Right lobe of liver (tissue), 6 donors: ENCODE measurements at regions not wholly inside any gene's neighbourhood (a gene's known extent, or its start where the extent isn't known, plus 50 kb on each side); places are given as distances from the start of the nearest gene placed in this dataset.
A peak's percentile ranks its signal among the peaks of the same experiment; 100 is the strongest.

Experiments used
- ATAC-seq, 4 donors: fragments of 200-7000 bp; cut with Tn5 transposase; one replicate each; pipeline ENCODE4 v1.9.1; 2020; ENCODE audit warnings: mild to moderate bottlenecking in 4 of 4, moderate library complexity in 4 of 4
- DNase-seq, 3 donors: peaks; one replicate each; pipeline ENCODE4 v3.0.0-alpha.2; 2020
- H3K27ac ChIP-seq, 3 donors: fragments of 200-600 bp; one replicate each; pipeline ENCODE4 v1.8.0; 2022
- H3K27me3 ChIP-seq, 2 donors: fragments of 200-600 bp; one replicate each; pipeline ENCODE4 v1.8.0; 2022
- H3K36me3 ChIP-seq, 4 donors: fragments of 200-600 bp; sonication (generic) in 1 of 4; one replicate each; pipeline versions ENCODE4 v1.5.1 to v1.8.0; 2017 to 2022; ENCODE audit warnings: control low read depth in 1 of 4
- H3K4me1 ChIP-seq, 4 donors: fragments of 200-600 bp; sonication (generic) in 1 of 4; one replicate each; pipeline versions ENCODE4 v1.5.1 to v1.8.0; 2017 to 2022; ENCODE audit warnings: control low read depth in 1 of 4
- H3K4me3 ChIP-seq, 3 donors: fragments of 200-600 bp; one replicate each; pipeline ENCODE4 v1.8.0; 2022
- H3K9me3 ChIP-seq, 4 donors: fragments of 200-600 bp; sonication (generic) in 1 of 4; one replicate each; pipeline versions ENCODE4 v1.5.1 to v1.8.0; 2017 to 2022; ENCODE audit warnings: control low read depth in 1 of 4
- CTCF ChIP-seq, 4 donors: fragments of 200-600 bp in 3 of 4; fragments of 450-650 bp in 1 of 4; IDR thresholded peaks; one replicate each; pipeline versions ENCODE4 v1.5.1 to v1.8.0; 2016 to 2022; ENCODE audit warnings: antibody characterized with exemption in 4 of 4, mild to moderate bottlenecking in 2 of 4
- POLR2A ChIP-seq: fragments of 450-650 bp; IDR thresholded peaks from one replicate; pipeline ENCODE4 v1.6.1; 2017; ENCODE audit warnings: antibody characterized with exemption, mild to moderate bottlenecking
- whole genome bisulfite sequencing: methylation state at CpG from one replicate; pipeline ENCODE4 v1.1.6; 2018; ENCODE audit warnings: low coverage, low lambda C conversion rate; ENCODE audit not compliant: insufficient coverage; ENCODE audit errors: missing lambda C conversion rate; 5-methylcytosine and 5-hydroxymethylcytosine counted together
- intact Hi-C, 2 donors: fragments of 100-400 bp; cut with DNase I; formaldehyde crosslinking; loops; one replicate each; pipeline versions ENCODE4 v1.11.2 to v1.14.1; 2022
- donor health status: DM: no; HTN: yes; CAD: no.
- donor health status: DM: no; HTN: no; CAD: no.
- donor health status: DM: no; HTN: no; CAD: no.
- donor health status: DM: no; HTN: yes; CAD: no.
- donor health status: DM: no; HTN: yes; CAD: no.

GRCh38 chr6:54473328-54473727 is 165.1 kb downstream of the TINAG start:
- no peak overlapping the region for H3K27ac ChIP-seq
- H3K4me3 ChIP-seq, result no peak overlapping the region
- H3K9me3 ChIP-seq, result no peaks in the 10 kb centered on the region
- no peaks in the 10 kb centered on the region for H3K4me1 ChIP-seq
- WGBS, result 70% methylated on average over 4 of the region's 4 CpGs
- TF ChIP-seq POLR2A (no peak), CTCF (IDR thresholded peaks at IDR 0.05) (no peak)
- intact Hi-C loops, result no loop called here
- H3K36me3 ChIP-seq, result no peaks in the 10 kb centered on the region
- no peaks in the 10 kb centered on the region for H3K27me3 ChIP-seq
- no peak for DNase-seq
- ATAC-seq, result no peak

GRCh38 chr6:54474898-54475297 is 166.7 kb downstream of the TINAG start:
- Histone ChIP-seq H3K36me3 (no peaks in the 10 kb centered on the region), H3K4me1 (no peaks in the 10 kb centered on the region), H3K27ac (no peak overlapping the region), H3K9me3 (no peaks in the 10 kb centered on the region), H3K4me3 (no peak overlapping the region), H3K27me3 (no peaks in the 10 kb centered on the region)
- DNase-seq, result no peak
- no peak for ATAC-seq
- 51% methylated on average over 2 of the region's 2 CpGs for WGBS
- intact Hi-C loops, result no loop called here
- TF ChIP-seq POLR2A, result no peak
- no peak for TF ChIP-seq CTCF (IDR thresholded peaks at IDR 0.05)

- DNase-seq, result peak in 1 of 3 donors; percentile 36
- 40% methylated on average over 2 of the region's 4 CpGs for WGBS
These were observed 172.8 kb downstream of the TINAG start for GRCh38 chr6:54481091-54481490.

GRCh38 chr6:54491431-54491830 is 183.2 kb downstream of the TINAG start:
- Histone ChIP-seq H3K27me3 (no peaks in the 10 kb centered on the region), H3K9me3 (no peaks in the 10 kb centered on the region), H3K27ac (no peak overlapping the region), H3K36me3 (no peaks in the 10 kb centered on the region), H3K4me3 (no peak overlapping the region), H3K4me1 (no peaks in the 10 kb centered on the region)
- intact Hi-C loops, result no loop called here
- no peak for ATAC-seq
- 43% methylated on average over 3 of the region's 3 CpGs for WGBS
- DNase-seq, result no peak
- TF ChIP-seq CTCF (IDR thresholded peaks at IDR 0.05), result no peak
- TF ChIP-seq POLR2A, result no peak

More at GRCh38 chr6:54481091-54481490, 172.8 kb downstream of the TINAG start:
- intact Hi-C loops, result no loop called here
- TF ChIP-seq CTCF (IDR thresholded peaks at IDR 0.05) (no peak), POLR2A (no peak)
- Histone ChIP-seq H3K4me1 (no peaks in the 10 kb centered on the region), H3K36me3 (no peaks in the 10 kb centered on the region), H3K4me3 (no peak overlapping the region), H3K9me3 (no peaks in the 10 kb centered on the region), H3K27me3 (no peaks in the 10 kb centered on the region), H3K27ac (no peak overlapping the region)
- no peak for ATAC-seq

- Histone ChIP-seq H3K4me3 (no peak overlapping the region), H3K4me1 (no peaks in the 10 kb centered on the region), H3K27me3 (no peaks in the 10 kb centered on the region), H3K27ac (no peak overlapping the region), H3K9me3 (no peaks in the 10 kb centered on the region), H3K36me3 (no peaks in the 10 kb centered on the region)
- DNase-seq, result no peak
- intact Hi-C loops, result no loop called here
- no peak for ATAC-seq
- no peak for TF ChIP-seq CTCF (IDR thresholded peaks at IDR 0.05)
- no peak for TF ChIP-seq POLR2A
These were observed 184.9 kb downstream of the TINAG start for GRCh38 chr6:54493138-54493537.
